Calu3 (cell line): ENCODE measurements at regions not wholly inside any gene's neighbourhood (a gene's known extent, or its start where the extent isn't known, plus 50 kb on each side); places are given as distances from the start of the nearest gene placed in this dataset.

Experiments
- BruUV-seq: library from RNA; stranded (reverse); fragments of 400-500 nt; replicated peaks from 2 replicates; lab custom pipeline; 2021; lab: Mats Ljungman, UMichigan
- CTCF ChIA-PET: fragments of 300-600 bp; sonication (Branson Sonifier 250); formaldehyde crosslinking; loops from one replicate; lab custom pipeline; 2022; ENCODE audit warnings: antibody characterized with exemption; lab: Charles Lee
- DNase-seq: peaks from one replicate; pipeline ENCODE4 v3.0.0; 2022
- H3K27ac Mint-ChIP-seq: one replicate; pipeline ENCODE4 v1.8.0; 2022; ENCODE audit warnings: mixed read lengths; ENCODE audit not compliant: unreplicated experiment
- H3K27me3 Mint-ChIP-seq: one replicate; pipeline ENCODE4 v1.8.0; 2022; ENCODE audit warnings: mixed read lengths; ENCODE audit not compliant: unreplicated experiment
- H3K36me3 Mint-ChIP-seq: one replicate; pipeline ENCODE4 v1.8.0; 2022; ENCODE audit warnings: mild to moderate bottlenecking, moderate library complexity, mixed read lengths; ENCODE audit not compliant: insufficient read depth, unreplicated experiment
- H3K4me1 Mint-ChIP-seq: one replicate; pipeline ENCODE4 v1.8.0; 2022; ENCODE audit warnings: mild to moderate bottlenecking, low read depth, mixed read lengths; ENCODE audit not compliant: unreplicated experiment
- H3K4me3 Mint-ChIP-seq: one replicate; pipeline ENCODE4 v1.8.0; 2022; ENCODE audit warnings: mild to moderate bottlenecking, low read depth, moderate library complexity, mixed read lengths; ENCODE audit not compliant: unreplicated experiment
- H3K9me3 Mint-ChIP-seq: one replicate; pipeline ENCODE4 v1.8.0; 2022; ENCODE audit warnings: low read depth, mixed read lengths; ENCODE audit not compliant: unreplicated experiment
- CTCF ChIP-seq: fragments of 200-600 bp; IDR thresholded peaks from one replicate; pipeline ENCODE4 v1.8.0; 2022; ENCODE audit warnings: antibody characterized with exemption; ENCODE audit not compliant: unreplicated experiment
- intact Hi-C: fragments of 100-400 bp; cut with micrococcal nuclease; formaldehyde crosslinking; loops from one replicate; pipeline ENCODE4 v1.10.0; 2022; ENCODE audit not compliant: unreplicated experiment

- no peak for TF ChIP-seq CTCF
- H3K4me1 Mint-ChIP-seq = no peaks in the 10 kb centered on the region
- peaks cover 2% of the 10 kb centered on the region for H3K9me3 Mint-ChIP-seq
- CTCF ChIA-PET = no interaction called here
- no peak for DNase-seq
- no peak overlapping the region for H3K27ac Mint-ChIP-seq
- peaks cover 35% of the 10 kb centered on the region for H3K27me3 Mint-ChIP-seq
- peaks cover 4% of the 10 kb centered on the region for H3K36me3 Mint-ChIP-seq
- intact Hi-C loops = no loop called here
- H3K4me3 Mint-ChIP-seq = no peak overlapping the region
- no TSS peak for BruUV-seq
These were observed 113.5 kb upstream of the CCL2 start for GRCh38 chr17:34141590-34141989.

GRCh38 chr17:34143430-34143829 lies 111.7 kb upstream of the CCL2 start:
- H3K27ac Mint-ChIP-seq = no peak overlapping the region
- H3K4me3 Mint-ChIP-seq = no peak overlapping the region
- no peak for DNase-seq
- no peaks in the 10 kb centered on the region for H3K4me1 Mint-ChIP-seq
- CTCF ChIA-PET = no interaction called here
- peaks cover 26% of the 10 kb centered on the region for H3K27me3 Mint-ChIP-seq
- no peak for TF ChIP-seq CTCF
- H3K36me3 Mint-ChIP-seq = peaks cover 3% of the 10 kb centered on the region
- H3K9me3 Mint-ChIP-seq = peaks cover 2% of the 10 kb centered on the region
- BruUV-seq = no TSS peak
- intact Hi-C loops = no loop called here

- DNase-seq = peak; percentile 85
- BruUV-seq = no TSS peak
- no peaks in the 10 kb centered on the region for H3K9me3 Mint-ChIP-seq
- H3K4me3 Mint-ChIP-seq = no peak overlapping the region
- H3K36me3 Mint-ChIP-seq = no peaks in the 10 kb centered on the region
- CTCF ChIA-PET = interaction anchor here (0.6 to 1.5 kb wide), 5 partner anchors 65 to 368 kb away, joined by 3 to 6 read pairs (median 3); no protein-coding TSS in a partner anchor
- H3K27me3 Mint-ChIP-seq = peaks cover 8% of the 10 kb centered on the region
- H3K27ac Mint-ChIP-seq = no peak overlapping the region
- no peaks in the 10 kb centered on the region for H3K4me1 Mint-ChIP-seq
- intact Hi-C loops = loop anchor here (1.0 to 5.0 kb wide), 2 partner anchors 64 to 367 kb away; no protein-coding TSS in a partner anchor
- peak; percentile 64 for TF ChIP-seq CTCF
These were observed 108.5 kb upstream of the CCL2 start for GRCh38 chr17:34146440-34147043.

- TF ChIP-seq CTCF = no peak
- intact Hi-C loops = no loop called here
- no peaks in the 10 kb centered on the region for H3K4me1 Mint-ChIP-seq
- no peak overlapping the region for H3K4me3 Mint-ChIP-seq
- H3K27me3 Mint-ChIP-seq = peaks cover 41% of the 10 kb centered on the region
- H3K36me3 Mint-ChIP-seq = no peaks in the 10 kb centered on the region
- DNase-seq = no peak
- H3K27ac Mint-ChIP-seq = no peak overlapping the region
- CTCF ChIA-PET = no interaction called here
- BruUV-seq = no TSS peak
- no peaks in the 10 kb centered on the region for H3K9me3 Mint-ChIP-seq
These were observed 104.0 kb upstream of the CCL2 start for GRCh38 chr17:34151102-34151501.
